HG03066 (cell line): ENCODE measurements at regions not wholly inside any gene's neighbourhood (a gene's known extent, or its start where the extent isn't known, plus 50 kb on each side); places are given as distances from the start of the nearest gene placed in this dataset.

Experiments used
- ATAC-seq: cut with Tn5 transposase; IDR thresholded peaks from one replicate; pipeline ENCODE4 v1.9.1; 2021; ENCODE audit warnings: low read depth; ENCODE audit not compliant: unreplicated experiment

DNA sequence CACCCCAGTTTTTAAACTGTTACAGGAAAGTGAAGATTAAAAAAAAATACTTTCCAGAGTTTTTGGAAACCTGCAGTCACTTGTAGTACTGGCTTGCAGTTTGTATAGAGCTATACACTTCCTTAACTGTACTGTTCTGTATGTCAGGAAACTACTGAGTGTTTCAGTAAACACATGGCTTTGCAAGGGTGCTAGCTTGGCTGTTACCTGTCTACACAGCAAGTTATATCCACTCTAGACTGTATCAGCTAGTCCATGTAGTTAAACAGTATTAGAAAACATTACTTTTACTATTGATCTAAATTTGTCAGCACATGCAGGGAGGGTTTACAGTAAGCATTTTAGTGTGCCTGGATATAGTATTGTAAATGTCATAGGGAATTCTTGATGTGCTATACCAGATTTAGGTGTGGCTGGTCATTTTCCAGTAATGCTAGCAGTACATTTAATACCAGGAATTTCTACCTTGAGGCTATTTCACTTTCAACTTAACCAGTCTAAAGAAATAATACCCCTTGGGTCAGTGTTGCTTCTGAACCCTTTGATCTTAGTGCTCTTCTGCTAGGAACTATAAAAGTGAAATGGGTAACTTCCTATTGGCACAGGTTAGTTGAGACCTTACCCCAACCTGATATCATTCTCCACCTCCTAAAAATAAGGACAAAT lies 192.3 kb upstream of the ANKRD50 start:
- ATAC-seq, result no peak

DNA sequence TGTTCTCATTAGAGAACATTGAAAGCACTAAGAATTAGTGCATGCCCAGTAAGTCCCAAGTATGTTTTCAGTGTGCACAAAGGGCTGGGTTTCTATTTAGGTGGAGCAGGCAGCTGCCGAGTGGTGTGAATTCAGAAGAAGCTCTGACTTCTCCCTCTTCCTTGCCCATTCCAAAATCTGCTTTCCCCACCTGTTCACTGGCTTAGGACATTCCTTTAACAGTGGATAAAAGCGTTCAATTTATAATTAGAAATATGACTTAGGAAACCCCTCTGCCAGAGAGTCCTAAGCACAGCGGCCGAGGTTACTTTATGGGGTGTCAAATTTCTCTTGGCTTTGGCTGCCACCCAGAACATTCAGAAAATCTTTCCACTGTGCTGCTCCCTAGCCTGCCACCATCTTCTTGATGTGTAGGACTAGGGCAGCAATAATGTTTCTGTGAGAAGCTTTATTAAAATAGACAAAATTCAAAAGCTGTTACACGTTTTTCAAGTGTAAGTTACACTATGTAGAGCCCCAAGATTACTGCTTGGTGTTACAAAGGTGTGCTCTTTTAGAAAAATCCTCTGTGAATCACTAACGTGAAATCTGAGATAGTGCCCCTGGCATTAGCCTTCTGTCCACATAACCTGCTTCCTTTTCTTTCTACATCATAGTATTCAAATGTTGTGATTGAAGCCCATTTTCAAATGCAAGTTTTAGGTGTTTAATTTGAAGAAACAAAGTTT lies 191.6 kb upstream of the ANKRD50 start:
- ATAC-seq, result no peak

DNA sequence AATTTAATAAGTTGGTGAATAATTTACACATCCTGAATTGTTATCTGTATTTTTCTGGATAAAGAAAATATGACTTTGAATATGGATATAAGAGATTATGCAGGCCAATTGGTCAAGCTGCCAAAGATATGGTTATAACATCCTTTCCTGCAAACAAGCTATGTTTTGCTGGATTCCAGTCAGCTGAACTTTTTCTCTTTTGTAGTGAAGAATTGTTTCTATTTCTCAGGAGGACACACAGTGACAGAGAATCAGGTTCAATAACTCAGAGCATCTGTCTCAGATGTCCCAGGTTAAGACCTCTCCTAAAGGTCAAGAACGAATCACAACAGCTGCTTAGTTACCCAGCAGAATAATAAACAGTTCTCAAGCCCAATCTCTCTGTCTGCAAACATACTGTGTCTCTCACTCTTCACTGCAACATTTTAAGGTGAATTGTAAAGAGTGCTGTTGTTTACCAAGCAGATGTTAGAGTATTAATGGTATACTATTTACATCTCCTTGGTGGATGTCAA lies 189.5 kb upstream of the ANKRD50 start:
- no peak for ATAC-seq

DNA sequence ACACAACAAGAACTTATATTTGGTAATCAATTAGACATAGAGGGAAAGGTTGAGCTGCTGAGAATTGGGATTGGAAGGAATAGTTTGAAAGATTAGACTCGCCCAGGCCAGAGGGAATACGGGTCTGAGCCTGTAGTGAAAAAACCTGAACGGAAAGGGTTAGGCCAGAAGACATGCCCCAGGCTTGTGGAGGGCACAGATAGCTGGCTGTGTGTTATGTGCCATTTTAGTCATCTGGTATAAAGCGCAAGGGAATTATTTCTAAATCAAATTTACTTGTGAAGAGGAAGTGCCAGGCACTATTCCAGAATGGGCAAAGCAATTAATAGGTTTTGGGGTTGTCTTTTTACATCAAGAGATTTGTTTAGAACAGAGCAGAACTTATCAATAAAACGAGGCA lies 187.5 kb upstream of the ANKRD50 start:
- no peak for ATAC-seq

DNA sequence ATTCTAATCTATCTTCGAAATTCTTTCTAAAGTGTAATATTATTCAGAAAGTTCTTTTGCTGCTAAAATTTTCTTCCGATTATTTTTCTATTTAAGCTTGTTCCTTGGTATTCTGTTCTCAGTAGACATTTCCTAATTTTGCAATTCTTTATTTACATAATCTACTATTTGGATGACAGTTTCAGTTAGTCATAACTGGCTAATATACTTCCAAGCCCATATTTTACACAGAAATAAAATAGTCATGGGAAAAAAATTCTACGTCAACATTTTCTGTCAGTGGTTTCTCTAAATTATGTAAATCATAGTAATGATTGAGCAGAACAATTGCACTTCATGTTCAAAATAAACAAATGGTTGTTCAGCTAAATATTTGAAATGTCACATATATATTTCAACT lies 178.0 kb upstream of the ANKRD50 start:
- ATAC-seq, result no peak

DNA sequence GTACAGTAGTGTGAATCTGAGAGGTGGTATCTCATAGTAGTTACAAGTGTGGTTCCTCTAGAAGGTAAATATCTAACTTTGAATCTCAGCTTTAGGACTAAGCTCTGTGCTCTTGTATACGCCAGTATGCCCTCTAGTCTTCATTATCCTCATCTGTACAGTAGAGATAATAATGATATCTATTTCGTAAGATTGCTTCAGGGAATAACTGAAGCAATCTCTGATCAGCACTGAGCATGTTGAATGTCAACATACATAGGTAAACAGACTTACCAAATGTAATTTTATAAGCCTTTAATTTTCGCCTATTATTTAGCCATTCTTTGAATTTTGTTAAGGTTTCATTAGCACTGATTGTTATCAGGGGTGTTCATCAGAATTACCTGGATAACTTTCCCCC lies 175.2 kb upstream of the ANKRD50 start:
- ATAC-seq, result no peak

DNA sequence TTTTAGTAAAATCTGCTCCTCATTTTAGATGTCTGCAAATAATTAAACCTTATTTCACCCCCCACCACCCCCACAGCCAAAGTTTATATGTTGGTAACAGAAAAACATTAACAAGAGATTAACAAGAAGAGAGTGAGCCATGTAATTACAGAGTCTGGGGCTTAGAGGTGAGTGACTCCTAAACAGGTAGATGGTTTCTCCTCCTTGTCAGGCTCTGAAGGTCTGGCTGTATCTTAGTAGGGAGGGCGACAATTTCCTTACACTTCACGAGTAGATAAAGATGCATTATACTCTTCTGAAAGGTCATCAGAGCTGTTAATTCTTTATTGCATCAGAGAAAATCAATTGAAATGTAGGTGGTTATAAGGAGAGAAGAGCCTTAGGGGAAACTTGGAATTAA lies 171.8 kb upstream of the ANKRD50 start:
- no peak for ATAC-seq

DNA sequence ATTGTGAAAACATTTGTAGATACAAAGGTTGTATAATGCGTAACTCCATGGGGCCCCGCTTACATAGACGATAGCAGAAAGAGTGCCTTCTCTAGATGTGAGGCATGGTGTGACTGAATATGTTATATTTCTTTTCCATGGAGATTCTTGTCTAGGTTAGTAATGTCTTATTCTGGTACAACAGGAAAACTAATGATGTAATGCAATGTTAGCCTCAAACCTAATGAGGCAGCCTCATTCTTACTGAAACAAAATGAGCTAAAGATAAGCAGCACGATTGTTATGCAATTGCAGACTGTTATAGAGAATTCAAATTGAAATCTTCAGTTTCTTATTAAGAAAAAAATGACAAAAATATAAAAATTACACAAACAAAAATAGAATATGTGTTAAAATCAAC lies 171.1 kb upstream of the ANKRD50 start:
- ATAC-seq, result no peak

DNA sequence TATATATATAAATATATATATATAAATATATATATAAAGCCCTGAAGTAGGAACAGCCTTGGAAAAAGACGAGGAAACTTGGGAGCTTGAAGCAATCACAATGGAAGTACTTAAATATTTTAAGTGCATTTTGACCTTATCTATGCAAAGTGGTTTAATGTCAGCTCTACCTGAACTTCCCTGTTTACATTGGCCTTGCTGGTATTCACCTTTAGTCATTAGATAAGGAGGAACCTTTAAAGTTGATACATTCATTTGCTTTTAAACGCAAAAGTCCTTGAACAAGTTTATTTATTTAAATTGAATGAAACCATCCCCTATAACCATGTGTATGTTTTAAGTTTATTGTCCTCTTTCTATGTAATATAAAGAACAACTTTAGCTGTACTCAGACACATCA lies 166.7 kb upstream of the ANKRD50 start:
- no peak for ATAC-seq

DNA sequence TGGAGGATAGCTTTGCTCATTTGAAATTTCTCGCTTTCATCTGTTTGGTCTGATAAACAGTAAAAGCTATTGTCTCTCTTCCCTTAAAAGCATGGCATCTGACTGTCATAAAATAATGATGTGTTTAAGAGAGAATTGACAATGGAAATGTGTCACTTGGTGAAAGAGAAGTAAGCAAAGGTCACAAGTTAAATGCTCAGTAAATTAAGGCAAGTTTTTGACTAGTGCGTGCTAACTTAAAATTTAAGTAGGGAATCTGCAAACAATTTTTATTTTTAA lies 161.6 kb upstream of the ANKRD50 start:
- ATAC-seq, result no peak

DNA sequence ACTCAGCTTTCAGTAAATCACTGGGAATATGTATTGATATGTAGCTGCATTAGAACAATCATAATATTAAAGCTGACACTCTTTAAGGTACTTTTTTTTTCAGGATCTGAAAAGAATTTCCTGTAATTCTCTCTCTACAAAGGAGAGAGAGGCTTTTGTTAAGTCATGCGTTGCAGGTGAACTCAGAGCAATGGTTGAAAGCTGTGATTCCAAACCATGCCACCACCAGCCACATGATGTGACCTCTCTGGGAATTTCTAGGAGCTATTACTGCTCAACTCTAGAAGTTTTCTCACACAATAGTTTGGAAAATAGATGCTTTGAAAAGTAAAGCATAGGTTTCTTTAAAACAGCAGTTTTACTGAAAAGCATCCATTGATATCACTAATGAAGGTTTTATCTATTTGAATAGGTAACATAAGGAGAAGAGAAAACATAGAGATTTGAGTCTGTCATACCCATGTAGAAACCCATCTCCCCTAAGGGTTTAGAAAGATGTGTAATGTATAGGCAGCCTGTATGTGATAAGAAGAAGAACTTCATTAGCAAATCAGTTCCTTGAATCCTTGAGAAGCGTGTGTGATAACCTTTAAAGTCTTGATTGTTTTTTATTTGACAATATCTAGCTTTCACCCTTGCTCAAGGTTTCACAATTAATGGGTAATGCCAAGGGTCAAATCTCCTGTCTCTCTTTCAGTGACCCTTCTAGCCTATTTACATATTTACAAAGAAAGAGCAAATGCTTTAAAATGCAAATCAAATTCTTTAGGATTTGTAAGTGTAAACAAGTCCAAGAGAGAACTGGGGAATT lies 161.0 kb upstream of the ANKRD50 start:
- no peak for ATAC-seq

DNA sequence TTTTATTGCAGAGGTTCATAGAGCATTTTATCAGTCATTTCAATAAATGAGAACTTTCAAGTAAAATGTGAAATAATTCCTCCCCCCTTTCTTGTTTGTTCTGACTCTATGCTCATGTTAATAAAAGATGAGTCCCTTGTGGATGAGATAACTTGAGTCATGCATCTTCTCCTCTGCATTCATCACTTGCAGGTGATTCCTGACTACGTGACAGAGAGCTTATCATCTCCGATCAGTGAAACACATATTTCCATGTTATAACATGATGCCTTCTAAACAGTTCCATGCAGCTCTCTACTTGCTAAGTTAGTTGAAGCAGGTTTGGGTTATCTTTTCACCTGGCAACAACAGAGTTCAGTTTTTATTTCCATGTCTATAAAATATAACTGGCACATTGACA lies 160.1 kb upstream of the ANKRD50 start:
- no peak for ATAC-seq

DNA sequence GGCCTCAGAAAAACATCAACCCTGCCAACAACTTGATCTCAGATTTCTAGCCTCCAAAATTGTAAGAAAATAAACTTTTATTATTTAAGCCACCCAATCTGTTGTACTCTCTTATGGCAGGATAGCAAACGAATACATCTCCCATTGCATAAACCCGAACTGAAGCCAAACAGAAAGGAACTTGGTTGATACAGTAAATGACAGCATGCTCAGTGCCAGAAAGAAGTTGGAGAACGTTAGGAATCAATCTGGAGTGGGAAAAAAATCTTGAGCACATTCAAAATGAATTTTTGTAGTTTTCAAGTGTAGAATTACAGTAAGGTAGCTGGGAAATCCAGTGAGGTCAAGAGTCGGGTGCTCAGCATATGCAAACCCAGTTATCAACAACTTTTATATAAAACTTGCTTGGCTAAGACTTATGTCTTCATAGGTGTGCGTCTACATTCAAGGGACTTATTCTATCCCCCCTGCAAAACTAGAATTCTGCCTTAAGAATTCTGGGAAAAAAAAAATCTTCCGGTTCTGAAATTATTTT lies 157.5 kb upstream of the ANKRD50 start:
- ATAC-seq, result no peak

DNA sequence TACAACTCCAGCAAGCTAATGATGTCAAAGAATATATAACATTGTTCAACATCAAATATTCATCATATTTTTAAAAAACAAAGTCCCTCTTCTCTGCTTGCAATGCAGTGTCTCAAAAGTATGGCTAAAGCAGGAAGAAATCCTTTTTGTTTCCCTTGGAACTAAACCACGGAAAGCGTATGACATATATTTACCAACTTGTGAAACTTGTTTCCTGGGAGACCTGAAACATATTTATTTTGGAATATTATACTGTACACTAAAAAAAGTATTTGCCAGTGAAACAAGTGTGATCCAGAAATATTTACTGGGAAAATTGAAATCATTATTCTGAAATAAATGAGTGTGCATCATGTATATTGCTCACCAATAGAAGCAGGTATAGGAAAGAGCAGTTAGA lies 156.0 kb upstream of the ANKRD50 start:
- no peak for ATAC-seq

DNA sequence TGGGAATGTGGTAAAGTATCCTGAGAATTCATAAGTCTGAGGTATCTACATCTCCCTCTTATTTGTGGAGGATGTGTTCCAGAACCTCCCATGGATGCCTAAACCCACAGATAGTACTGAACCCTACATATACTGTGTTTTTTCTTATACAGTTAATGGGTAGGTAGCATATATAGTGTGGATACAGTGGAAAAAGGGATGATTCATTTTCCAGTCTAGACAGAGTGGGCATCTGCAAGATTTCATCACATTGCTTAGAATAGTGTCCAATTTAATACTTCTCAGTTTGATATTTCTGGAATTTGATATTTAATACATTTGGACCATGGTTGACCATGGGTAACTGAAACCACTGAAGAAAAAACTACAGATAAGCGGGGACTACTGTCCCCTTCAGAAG lies 155.0 kb upstream of the ANKRD50 start:
- ATAC-seq, result no peak

DNA sequence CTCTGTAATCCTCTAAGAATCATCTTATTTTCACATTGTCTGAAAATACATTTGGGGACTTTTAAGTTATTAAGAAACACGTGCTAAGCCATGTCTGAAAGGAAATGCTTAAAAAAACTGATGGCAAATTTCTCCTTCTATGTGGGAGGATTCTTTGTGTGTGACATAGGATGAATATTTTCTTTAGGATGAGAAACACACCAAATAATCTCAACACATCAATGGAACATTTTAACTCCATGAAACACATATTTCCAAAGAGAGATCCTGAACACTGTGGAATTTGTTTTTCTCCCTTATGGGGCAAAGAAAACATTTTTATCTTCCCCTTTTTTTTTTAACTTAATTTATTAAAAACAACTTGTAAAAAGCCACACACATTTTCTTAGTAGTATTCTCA lies 153.8 kb upstream of the ANKRD50 start:
- ATAC-seq, result no peak

DNA sequence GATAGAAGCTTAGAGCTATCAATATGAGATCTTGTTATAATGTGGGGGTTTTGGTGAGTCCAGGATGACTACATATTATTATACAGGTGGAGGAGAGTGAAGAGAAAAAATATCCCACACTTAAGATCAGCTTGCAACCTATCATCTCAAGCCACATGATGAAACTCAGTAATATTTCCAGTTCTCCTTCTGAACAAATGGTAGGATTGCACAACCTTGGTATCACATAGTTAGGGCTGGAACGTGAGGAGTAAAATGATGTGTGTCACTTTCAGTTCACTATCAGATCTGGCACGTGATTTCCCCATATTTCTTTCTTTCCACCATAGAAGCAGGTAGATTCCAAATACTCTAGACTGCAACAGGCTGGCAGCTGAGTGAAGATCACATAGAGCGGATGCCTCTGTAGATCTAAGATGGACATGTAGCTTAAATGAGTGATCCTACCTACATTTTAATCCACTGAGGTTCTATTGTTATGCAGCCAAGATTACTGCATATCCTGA lies 150.6 kb upstream of the ANKRD50 start:
- ATAC-seq, result no peak

DNA sequence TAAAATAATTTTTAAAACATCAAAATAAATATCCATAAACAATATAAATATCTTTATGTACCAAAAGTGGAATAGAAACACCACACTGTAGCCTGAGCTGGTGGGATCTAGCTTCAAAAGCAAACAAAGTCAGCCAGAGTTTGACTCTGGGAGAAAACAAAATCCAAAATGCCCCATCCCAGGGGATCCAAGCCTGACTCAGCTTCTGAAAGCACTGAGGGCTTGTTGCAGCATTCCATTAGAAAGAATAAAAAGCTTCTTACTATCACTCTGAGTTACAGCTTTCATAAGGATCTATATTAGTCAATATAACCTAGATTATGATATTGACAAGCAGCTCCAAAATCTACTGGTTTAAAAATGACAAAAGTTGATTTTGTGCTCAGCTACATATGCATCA lies 149.7 kb upstream of the ANKRD50 start:
- ATAC-seq, result no peak

DNA sequence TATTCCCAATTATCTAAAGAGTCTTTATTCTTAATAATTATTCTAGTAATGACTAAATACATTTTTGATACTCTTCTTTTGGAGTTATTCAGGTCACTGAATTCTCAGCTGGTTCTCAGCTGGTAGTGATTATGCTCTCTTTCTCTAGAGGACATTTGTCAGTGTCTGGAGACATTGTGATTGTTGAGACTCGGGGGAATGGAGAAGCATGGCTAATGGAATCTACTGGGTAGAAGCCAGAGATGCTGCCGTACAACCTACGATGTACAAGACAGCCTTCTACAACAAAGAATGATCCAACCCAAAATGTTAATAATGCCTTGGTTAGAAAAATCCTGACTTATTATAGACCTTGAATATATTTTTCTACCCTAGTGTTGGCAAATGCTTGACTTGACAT lies 149.2 kb upstream of the ANKRD50 start:
- ATAC-seq, result no peak

DNA sequence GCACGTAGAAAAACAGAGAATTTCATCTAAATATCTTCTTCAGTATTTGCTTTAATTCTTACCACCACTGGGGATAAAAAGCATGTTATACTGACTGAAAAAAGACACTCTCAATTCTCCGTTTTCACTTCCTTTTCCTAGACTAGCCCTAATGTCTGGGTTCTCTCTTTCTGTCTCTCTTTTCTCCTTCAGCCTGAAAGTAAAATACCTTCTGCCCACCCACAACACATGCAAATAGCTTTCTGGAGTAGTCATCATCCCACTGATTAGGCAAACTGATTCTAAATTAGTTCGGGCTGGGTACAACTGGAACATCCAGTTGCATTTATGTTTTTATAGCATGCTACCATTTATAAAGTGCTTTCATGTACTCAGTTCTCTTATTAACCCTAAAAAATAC lies 142.4 kb upstream of the ANKRD50 start:
- ATAC-seq, result peak; percentile 90

DNA sequence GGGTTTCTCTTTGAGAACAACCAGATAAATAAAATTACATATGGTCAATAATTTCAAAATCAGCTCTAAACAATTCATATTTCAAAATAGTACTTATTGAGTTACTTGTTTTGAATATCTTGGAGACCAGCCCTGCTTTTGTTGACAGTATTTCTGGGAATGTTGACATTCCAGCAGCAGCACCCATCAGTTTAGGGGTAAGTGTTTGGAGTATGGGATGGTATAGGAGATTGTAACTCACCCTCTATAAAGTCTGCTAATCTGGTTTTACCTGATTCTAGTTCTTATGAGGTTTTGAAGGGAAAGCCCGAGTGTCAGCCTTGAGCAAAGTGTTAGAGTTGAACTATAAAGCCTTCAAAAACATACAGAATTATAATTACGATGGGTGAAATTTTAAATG lies 139.2 kb upstream of the ANKRD50 start:
- ATAC-seq, result no peak
